Upper lobe of left lung (tissue), 4 donors: ENCODE measurements at regions not wholly inside any gene's neighbourhood (a gene's known extent, or its start where the extent isn't known, plus 50 kb on each side); places are given as distances from the start of the nearest gene placed in this dataset.

Experiments
- CTCF ChIP-seq, 6 experiments: fragments of 450-650 bp in 4 of 6; fragments of 200-600 bp in 2 of 6; sonication (generic) in 2 of 6; IDR thresholded peaks; one replicate each; pipeline ENCODE4 v1.5.1; 2016 to 2019; ENCODE audit warnings: antibody characterized with exemption in 6 of 6
- EP300 ChIP-seq, 4 donors: sonication (generic); formaldehyde crosslinking; IDR thresholded peaks; one replicate each; pipeline ENCODE4 v1.5.1; 2017; ENCODE audit warnings: antibody characterized with exemption in 4 of 4, control low read depth in 2 of 4
- POLR2A ChIP-seq, 4 donors: fragments of 450-650 bp; IDR thresholded peaks; one replicate each; pipeline ENCODE4 v1.5.1; 2016 to 2017; ENCODE audit warnings: antibody characterized with exemption in 4 of 4, mild to moderate bottlenecking in 2 of 4

- no peak for TF ChIP-seq POLR2A (IDR thresholded peaks at IDR 0.05)
- no peak for TF ChIP-seq CTCF (IDR thresholded peaks at IDR 0.05)
- TF ChIP-seq EP300 (IDR thresholded peaks at IDR 0.05): no peak
Observed at GRCh38 chr18:77733292-77733903, 483.8 kb downstream of the GALR1 start.
